ENCODE measurements at regions not wholly inside any gene's neighbourhood (a gene's known extent, or its start where the extent isn't known, plus 50 kb on each side); places are given as distances from the start of the nearest gene placed in this dataset.
"Not testable (repeated sequence)": the region's sequence is repeated elsewhere in the genome, so short reads cannot be mapped to it uniquely, and the experiment has no call there.

- no peak for FAIRE-seq
Measured at GRCh38 chr10:37448161-37448560, 322.8 kb downstream of the ANKRD30A start.

DNA sequence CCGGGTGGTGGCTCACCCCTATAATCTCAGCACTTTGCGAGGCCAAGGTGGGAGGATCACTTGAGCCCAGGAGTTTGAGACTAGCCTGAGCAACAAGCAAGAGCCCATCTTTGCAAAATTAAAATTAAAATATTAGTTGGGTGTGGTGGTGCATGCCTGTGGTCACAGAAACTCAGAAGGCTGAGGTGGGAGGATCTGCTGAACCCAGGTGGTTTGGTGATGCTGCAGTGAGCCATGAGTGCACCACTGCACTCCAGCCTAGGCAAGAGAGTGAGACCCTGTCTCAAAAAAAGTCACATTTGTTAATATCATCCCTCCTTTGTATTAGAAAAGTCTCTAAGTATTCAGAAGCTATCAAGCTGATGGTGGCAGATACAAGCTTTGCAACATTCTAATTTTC is 317.5 kb downstream of the ANKRD30A start:
- no peak for FAIRE-seq

GRCh38 chr10:37441224-37441623 is 315.8 kb downstream of the ANKRD30A start:
- FAIRE-seq = not testable (repeated sequence)

DNA sequence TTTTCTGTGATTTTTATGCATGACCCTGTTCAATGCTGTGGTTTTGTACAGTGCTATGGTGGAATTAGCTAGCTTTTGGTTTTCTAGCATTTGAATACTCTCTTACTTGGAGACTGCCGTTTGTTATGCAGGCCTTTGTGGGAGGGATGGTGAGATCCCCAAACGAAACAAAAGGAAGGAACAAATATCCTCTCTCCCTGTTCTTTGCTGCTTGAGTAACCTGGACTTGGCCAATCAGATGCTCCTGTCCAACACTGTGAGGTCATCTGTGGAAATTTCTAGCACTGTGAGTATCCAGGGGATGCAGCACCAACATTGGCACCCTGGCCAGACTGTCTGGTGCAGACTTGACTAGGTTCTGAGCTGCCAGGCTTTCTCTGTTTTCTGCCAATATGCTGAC is 314.4 kb downstream of the ANKRD30A start:
- FAIRE-seq = no peak

- no peak for FAIRE-seq
Measured at GRCh38 chr10:37436357-37436756, 311.0 kb downstream of the ANKRD30A start.

DNA sequence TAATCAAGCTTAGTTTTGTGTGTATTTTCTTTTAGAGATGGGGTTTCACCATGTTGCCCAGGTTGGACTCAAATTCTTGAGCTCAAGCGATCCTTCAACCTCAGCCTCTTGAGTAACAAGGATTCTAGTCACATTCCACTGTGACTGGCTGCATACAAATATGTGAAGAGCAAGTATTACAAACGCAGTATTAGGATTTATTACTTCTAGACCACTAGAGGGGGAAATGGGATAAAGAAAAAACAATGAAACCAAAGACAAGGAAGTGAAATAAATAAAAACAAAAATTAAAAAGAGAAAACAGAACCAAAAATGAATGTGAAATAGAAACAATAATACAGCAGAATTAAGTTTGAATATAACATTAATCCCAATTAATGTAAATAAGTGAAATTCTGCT is 308.7 kb downstream of the ANKRD30A start:
- FAIRE-seq = peak; percentile 89
